ENCODE measurements at regions not wholly inside any gene's neighbourhood (a gene's known extent, or its start where the extent isn't known, plus 50 kb on each side); places are given as distances from the start of the nearest gene placed in this dataset.

- Histone ChIP-seq H3K27me3 (ENCODE audit: control insufficient read depth in 2 of 2, insufficient read depth in 2 of 2, low read length in 2 of 2) (no peaks in the 10 kb centered on the region), H3K4me2 (ENCODE audit: insufficient read depth, low read length) (no peak overlapping the region), H3K9me1 (replicated peaks; ENCODE audit: control insufficient read depth, extremely low read depth, insufficient read depth, low read length) (no peaks in the 10 kb centered on the region), H3K27ac (ENCODE audit: insufficient read depth, low read depth, low read length) (no peak overlapping the region), H3K9me3 (replicated peaks; ENCODE audit: control insufficient read depth, insufficient read depth, low read length) (no peaks in the 10 kb centered on the region), H2AFZ (ENCODE audit: low read depth, low read length) (no peak overlapping the region), H3K79me2 (ENCODE audit: control insufficient read depth, insufficient read depth, low read length) (no peaks in the 10 kb centered on the region), H3K9ac (replicated peaks; ENCODE audit: extremely low read depth, insufficient read depth, low read length) (no peak overlapping the region), H3K4me1 (ENCODE audit: control insufficient read depth, extremely low read depth, insufficient read depth, low read length) (no peaks in the 10 kb centered on the region), H4K20me1 (replicated peaks; ENCODE audit: control insufficient read depth, extremely low read depth, insufficient read depth, low read length) (no peaks in the 10 kb centered on the region), H3K4me3 (replicated peaks in 1 of 3; ENCODE audit: insufficient read depth in 1 of 3, low read depth in 1 of 3, low read length in 3 of 3) (no peak overlapping the region), H3K36me3 (ENCODE audit: control insufficient read depth in 2 of 2, extremely low read depth in 1 of 2, insufficient read depth in 2 of 2, low read length in 2 of 2) (no peaks in the 10 kb centered on the region)
- ChIA-PET CTCF (no interaction called here), POLR2A (no interaction called here)
- FAIRE-seq (no peak), DNase-seq (ENCODE audit: low read depth, low spot score) (no peak)
- BruUV-seq (replicated peaks), result no TSS peak
- TF ChIP-seq CTCF (IDR thresholded peaks at IDR 0.05; ENCODE audit: extremely low read depth in 1 of 2, insufficient read depth in 1 of 2, low read depth in 1 of 2, low read length in 2 of 2) (no peak), FOS (IDR thresholded peaks at IDR 0.05; ENCODE audit: borderline replicate concordance, insufficient read depth, low read length) (no peak), POLR2AphosphoS5 (IDR thresholded peaks at IDR 0.05; ENCODE audit: insufficient read depth, low read depth, low read length) (no peak), EZH2 (IDR thresholded peaks at IDR 0.05; ENCODE audit: borderline replicate concordance, low read depth, low read length, severe bottlenecking) (no peak), POLR2A (IDR thresholded peaks at IDR 0.05; ENCODE audit: low read depth, low read length) (no peak), MYC (IDR thresholded peaks at IDR 0.05; ENCODE audit: low read depth, low read length) (no peak)
- intact Hi-C loops (cut with micrococcal nuclease), result no loop called here
- dilution Hi-C loops (cut with MboI; ENCODE audit: extremely low pct_ligation_motif_present, low sequenced_read_pairs), result no loop called here
Measured at GRCh38 chr18:38563396-38563980, 997.9 kb upstream of the CELF4 start.

DNA sequence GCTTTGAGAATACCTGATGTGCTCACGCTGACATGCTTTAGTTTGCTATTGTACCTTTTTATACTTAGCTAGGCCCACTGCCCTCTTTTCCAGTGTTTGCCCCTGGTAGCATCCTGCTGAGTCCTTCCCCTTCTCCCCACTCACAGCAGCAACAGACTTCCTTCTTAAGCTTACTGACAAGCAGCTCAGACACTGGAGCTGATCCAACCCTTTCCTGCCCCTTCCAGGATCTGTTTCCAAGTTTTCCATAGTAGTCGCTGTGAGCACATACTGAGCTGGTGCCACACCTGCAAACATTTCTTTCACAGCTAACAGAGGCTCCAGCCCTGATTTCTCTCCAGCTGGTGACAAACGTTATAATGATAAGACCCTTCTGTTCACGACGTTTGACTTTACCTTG is 991.4 kb upstream of the CELF4 start:
- ChIA-PET CTCF (no interaction called here), POLR2A (no interaction called here)
- no TSS peak for BruUV-seq (replicated peaks)
- intact Hi-C loops (cut with micrococcal nuclease) (no loop called here), dilution Hi-C loops (cut with MboI; ENCODE audit: extremely low pct_ligation_motif_present, low sequenced_read_pairs) (no loop called here)
- no peak overlapping the region for H2AFZ ChIP-seq (ENCODE audit: low read depth, low read length)
- DNase-seq (ENCODE audit: low read depth, low spot score) (no peak), FAIRE-seq (no peak)
- no peak overlapping the region for H3K9ac ChIP-seq (replicated peaks; ENCODE audit: extremely low read depth, insufficient read depth, low read length)
- no peaks in the 10 kb centered on the region for H3K79me2 ChIP-seq (ENCODE audit: control insufficient read depth, insufficient read depth, low read length)
- no peak for TF ChIP-seq MAX (IDR thresholded peaks at IDR 0.05; ENCODE audit: insufficient read depth, insufficient read length)
- no peak for TF ChIP-seq MYC (IDR thresholded peaks at IDR 0.05; ENCODE audit: low read depth, low read length)
- no peak for TF ChIP-seq FOS (IDR thresholded peaks at IDR 0.05; ENCODE audit: borderline replicate concordance, insufficient read depth, low read length)
- no peak for TF ChIP-seq EZH2 (IDR thresholded peaks at IDR 0.05; ENCODE audit: borderline replicate concordance, low read depth, low read length, severe bottlenecking)
- no peak for TF ChIP-seq GATA2 (IDR thresholded peaks at IDR 0.05; ENCODE audit: insufficient read depth, insufficient read length, low read depth, low read length)
- TF ChIP-seq POLR2AphosphoS5 (IDR thresholded peaks at IDR 0.05; ENCODE audit: insufficient read depth, low read depth, low read length), result no peak
- TF ChIP-seq CTCF (IDR thresholded peaks at IDR 0.05; ENCODE audit: extremely low read depth in 1 of 2, insufficient read depth in 1 of 2, low read depth in 1 of 2, low read length in 2 of 2), result no peak
- TF ChIP-seq JUN (IDR thresholded peaks at IDR 0.05; ENCODE audit: borderline replicate concordance, insufficient read depth, insufficient read length, low read depth), result no peak
- no peak for TF ChIP-seq POLR2A (IDR thresholded peaks at IDR 0.05; ENCODE audit: low read depth, low read length)
- H3K4me2 ChIP-seq (ENCODE audit: insufficient read depth, low read length), result no peak overlapping the region
- H3K9me3 ChIP-seq (replicated peaks; ENCODE audit: control insufficient read depth, insufficient read depth, low read length), result peaks cover 2% of the 10 kb centered on the region
- H3K27me3 ChIP-seq (ENCODE audit: control insufficient read depth in 2 of 2, insufficient read depth in 2 of 2, low read length in 2 of 2), result no peaks in the 10 kb centered on the region
- no peaks in the 10 kb centered on the region for H3K36me3 ChIP-seq (ENCODE audit: control insufficient read depth in 2 of 2, extremely low read depth in 1 of 2, insufficient read depth in 2 of 2, low read length in 2 of 2)
- no peak overlapping the region for H3K27ac ChIP-seq (ENCODE audit: insufficient read depth, low read depth, low read length)
- H3K4me1 ChIP-seq (ENCODE audit: control insufficient read depth, extremely low read depth, insufficient read depth, low read length), result no peaks in the 10 kb centered on the region
- H3K4me3 ChIP-seq (replicated peaks in 1 of 3; ENCODE audit: insufficient read depth in 1 of 3, low read depth in 1 of 3, low read length in 3 of 3), result no peak overlapping the region
- H4K20me1 ChIP-seq (replicated peaks; ENCODE audit: control insufficient read depth, extremely low read depth, insufficient read depth, low read length), result no peaks in the 10 kb centered on the region
- H3K9me1 ChIP-seq (replicated peaks; ENCODE audit: control insufficient read depth, extremely low read depth, insufficient read depth, low read length), result no peaks in the 10 kb centered on the region

All from endothelial cell of umbilical vein (primary cell).